Stimulated activated CD4-positive, alpha-beta T cell treated with anti-CD3 and anti-CD28 coated beads, Interleukin-1b, Interleukin-23, amount 100 ng/mL, for 48 hours (primary cell): ENCODE measurements at regions not wholly inside any gene's neighbourhood (a gene's known extent, or its start where the extent isn't known, plus 50 kb on each side); places are given as distances from the start of the nearest gene placed in this dataset.
"Not testable (repeated sequence)": the region's sequence is repeated elsewhere in the genome, so short reads cannot be mapped to it uniquely, and the experiment has no call there.

Source experiments
- DNase-seq: peaks from one replicate; pipeline ENCODE4 v3.0.0-alpha.2; 2020

DNA sequence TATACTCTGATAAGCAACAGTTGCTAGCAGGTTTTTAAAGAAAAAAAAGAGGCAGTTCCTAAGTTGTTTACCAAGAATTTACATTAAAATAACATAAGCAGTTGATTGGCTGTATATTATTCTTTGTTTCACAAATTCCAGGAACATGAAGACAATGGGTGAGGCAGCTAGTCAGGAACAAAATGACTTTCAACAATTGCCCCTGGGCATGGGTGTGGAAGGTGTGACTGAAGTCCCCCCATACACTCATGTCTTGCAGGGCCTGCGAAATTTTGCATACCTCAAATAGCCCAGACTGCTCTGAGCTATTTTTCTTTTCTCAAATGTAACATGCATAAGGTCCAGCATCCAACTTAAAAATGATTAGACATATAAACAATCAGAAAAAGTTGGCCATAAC is 267.2 kb upstream of the DIO3 start:
- DNase-seq = no peak

DNA sequence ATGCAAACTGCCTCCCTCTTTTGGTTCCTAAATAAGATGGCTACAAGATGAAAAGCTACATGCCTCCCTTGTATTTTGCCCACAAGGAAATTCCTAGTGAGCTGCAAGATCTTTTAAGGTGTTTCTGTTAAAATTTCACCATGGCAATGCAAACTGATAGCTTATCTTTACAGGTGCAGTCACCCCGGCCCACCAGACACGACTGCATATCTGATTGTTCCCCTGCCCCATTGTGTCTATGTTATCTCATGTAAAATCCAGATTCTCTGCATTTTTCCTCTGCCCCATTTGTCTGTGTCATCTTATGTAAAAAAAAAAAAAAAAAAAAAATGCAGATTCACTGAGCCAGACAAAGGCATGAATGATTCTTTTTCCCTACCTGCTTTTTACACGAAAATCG is 261.5 kb upstream of the DIO3 start:
- DNase-seq = not testable (repeated sequence)

DNA sequence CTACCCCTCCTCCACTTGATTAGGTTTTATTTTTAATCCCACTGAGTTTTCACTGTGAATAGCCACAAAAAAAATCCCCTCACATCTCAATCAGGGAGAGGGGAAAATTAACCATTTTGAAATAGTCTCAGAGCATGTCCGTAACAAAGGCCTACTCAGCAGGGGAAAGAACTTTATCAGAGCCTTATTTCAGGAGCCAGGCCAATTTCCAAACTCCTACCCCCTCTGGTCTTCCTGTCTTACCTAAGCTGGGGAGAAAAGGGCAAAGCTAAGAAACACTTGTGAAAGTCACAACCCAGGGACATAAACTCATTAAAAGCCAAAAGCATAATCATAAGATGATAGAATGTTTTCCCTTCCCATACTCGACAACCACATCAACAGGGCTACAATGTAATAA is 260.3 kb upstream of the DIO3 start:
- DNase-seq = no peak

DNA sequence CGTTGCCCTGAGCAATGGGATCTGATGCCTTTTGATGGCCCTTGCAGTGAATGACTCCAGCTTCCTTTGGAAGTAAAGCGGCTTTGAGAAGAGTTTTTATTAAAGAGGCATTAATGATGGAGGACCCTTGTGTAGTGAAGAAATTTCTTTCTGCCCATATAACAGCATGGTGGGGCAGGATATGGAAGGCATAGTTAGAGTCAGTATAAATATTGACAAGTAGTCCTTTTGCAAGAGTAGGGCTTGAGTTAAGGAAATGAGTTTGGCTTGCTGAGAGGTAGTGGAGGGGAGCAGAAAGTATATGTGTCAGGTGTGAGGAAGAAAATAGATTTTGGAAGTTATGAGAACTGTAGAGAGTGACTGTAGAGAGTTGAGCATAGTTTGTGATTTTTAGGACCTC is 254.1 kb upstream of the DIO3 start:
- DNase-seq = not testable (repeated sequence)

DNA sequence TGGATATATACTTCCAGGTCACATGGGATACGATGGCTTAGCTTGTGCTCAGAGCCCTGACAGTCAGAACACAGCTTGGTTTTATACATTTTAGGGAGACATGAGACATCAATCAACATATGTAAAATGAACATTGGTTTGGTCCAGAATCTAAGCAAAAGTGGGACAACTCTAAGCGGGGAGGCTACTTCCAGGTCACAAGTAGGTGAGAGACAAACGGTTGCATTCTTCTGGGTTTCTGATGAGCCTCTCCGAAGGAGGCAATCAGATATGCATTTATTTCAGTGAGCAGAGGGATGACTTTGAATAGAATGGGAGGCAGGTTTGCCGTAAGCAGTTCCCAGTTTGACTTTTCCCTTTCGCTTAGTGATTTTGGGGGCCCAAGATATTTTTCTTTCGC is 250.1 kb upstream of the DIO3 start:
- not testable (repeated sequence) for DNase-seq

DNA sequence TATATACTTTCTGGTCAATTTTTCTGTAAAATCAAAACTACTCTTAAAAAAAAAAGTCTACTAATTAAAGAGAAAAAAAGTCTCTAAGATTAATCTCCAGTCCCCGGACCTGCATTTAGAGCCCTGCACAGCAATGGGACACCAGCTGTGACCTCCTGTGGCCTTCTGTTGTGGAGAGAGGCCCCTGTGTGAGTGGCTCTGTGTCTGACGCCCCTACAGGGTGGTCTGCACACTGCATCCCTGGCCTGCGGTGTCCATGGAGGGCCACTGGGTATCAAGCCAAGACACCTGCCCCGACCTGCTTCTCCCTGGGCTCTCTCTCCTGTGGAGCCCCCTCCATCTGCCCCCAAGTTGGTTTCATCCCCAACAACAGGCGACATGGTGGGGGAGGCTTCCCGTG is 248.0 kb upstream of the DIO3 start:
- no peak for DNase-seq

DNA sequence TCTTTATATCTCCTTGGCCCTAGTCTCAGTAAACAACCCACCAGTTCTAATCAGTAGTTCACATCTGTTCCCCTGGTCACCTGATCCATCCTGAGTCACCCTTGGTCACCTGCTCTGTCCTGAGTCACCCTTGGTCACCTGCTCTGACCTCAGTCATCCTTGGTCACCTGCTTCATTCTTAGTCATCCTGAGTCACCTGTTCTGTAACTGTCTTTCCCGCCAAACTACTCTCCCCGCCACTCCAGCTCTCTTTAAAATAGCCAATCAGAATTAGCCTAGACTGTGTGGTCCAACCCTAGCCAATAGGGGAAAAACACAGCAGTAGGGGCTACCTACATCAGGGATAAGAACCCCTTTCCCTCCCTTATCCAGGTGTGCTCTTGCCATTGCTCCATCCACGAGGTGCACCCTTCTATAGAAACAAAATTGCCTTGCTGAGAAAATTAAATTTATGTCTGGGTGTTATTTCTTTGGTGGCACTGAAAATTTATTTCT is 245.4 kb upstream of the DIO3 start:
- DNase-seq = no peak

DNA sequence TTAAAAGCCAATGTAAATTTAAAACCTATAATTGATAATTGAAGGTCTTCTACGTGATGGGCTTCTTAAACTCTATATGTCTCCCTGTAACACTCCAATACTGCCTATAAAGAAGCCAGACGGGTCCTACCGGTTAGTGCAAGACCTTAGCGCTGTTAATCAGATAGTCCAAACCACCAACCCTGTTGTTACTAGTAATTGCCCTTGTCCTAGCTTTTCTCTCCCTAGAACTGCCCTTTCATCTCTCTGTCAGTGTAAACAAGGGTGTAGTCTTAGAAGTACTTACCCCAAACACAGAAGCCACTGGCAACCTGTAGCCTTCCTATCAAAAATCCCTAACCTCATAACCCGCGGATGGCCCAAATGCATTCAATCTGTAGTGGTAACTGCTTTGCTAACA is 243.0 kb upstream of the DIO3 start:
- no peak for DNase-seq

DNA sequence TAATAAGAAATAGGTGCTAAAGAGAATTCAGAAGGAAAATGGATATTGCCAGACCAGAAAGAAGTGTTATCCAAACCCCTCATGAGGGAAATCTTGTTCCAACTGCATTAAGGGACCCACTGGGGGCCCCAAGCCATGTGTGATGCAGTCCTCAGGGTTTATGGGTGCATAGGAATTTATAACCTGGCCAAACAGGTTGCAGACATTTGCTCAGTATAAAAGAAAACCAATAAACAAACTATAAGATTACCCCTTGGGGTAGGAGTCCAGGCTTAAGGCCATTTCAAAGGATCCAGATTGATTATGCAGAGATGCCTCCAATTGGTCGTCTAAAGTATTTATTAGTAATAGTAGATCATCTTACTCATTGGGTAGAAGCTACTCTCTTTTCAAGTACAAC is 240.9 kb upstream of the DIO3 start:
- DNase-seq = no peak

DNA sequence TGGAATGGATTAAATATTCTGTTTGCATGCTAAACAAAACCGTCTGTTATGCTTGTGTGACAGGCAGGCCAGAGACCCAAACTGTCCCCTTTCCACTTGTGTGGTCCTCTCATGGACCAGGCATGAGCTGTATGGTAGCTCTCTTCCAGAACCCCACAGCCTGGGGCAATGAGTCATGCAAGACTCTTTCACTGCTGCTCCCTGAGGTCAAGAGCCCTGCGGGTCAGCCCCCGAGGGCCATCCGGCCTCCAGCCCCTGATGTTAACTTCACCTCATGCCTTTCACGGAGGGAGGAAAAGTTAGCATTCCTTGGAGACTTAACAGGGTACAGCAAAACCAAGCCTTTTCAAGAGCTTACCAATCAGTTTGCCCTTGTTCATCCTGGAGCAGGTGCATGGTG is 239.1 kb upstream of the DIO3 start:
- no peak for DNase-seq

DNA sequence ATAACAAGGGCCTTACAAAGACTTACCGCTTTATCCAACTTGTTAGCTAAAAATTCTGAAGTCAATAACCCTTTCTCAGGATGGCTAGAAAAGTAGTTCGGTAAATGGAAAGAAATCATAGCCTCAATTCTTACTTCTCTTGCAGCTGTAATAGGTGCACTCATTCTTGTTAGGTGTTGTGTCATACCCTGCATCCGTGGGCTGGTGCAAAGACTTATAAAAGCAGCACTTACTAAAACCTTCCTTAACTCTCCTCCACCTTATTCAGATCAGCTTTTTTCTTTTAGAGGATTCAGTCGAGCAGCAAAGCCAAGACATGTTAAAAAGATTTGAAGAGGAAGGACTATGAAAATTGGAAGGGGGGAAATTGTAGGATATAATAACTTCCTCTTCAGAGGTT is 238.2 kb upstream of the DIO3 start:
- no peak for DNase-seq

DNA sequence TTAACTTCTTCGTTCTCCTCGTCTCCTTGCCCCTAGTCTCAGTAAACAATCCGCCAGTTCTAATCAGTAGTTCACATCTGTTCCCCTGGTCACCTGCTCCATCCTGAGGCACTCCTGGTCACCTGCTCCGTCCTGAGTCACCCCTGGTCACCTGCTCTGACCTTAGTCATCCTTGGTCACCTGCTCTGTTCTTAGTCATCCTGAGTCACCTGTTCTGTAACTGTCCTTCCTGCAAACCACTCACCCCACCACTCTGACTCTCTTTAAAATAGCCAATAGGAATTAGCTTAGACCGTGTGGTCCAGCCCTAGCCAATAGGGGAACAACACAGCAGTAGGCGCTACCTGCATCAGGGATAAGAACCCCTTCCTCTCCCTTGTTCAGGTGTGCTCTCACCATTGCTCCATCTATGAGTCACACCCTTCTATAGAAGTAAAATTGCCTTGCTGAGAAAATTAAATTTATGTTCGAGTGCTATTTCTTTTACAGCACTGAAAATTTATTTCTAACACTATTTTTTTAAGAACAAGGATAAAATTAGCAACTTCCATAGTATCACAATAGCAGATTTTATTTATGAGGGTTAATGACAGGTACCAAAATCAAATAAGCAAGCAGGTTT is 237.6 kb upstream of the DIO3 start:
- DNase-seq = not testable (repeated sequence)

DNA sequence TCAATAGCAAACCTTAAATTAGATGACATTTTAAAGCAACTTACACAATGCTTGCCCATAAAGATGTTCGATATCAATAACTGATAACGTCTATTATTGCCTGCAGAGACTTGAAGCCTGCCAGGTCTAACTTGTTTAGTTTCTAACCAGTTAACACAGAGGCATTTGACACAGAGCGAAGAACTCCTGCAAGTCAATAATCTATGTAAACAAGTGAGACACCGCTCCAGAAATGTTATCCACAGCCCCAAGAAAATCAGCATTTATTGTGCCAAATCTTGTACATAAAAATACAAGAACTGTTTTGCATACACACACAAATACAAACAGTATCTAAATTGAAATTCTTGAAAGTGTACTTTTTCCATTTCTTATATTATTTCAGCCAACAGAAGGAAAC is 236.0 kb upstream of the DIO3 start:
- no peak for DNase-seq

DNA sequence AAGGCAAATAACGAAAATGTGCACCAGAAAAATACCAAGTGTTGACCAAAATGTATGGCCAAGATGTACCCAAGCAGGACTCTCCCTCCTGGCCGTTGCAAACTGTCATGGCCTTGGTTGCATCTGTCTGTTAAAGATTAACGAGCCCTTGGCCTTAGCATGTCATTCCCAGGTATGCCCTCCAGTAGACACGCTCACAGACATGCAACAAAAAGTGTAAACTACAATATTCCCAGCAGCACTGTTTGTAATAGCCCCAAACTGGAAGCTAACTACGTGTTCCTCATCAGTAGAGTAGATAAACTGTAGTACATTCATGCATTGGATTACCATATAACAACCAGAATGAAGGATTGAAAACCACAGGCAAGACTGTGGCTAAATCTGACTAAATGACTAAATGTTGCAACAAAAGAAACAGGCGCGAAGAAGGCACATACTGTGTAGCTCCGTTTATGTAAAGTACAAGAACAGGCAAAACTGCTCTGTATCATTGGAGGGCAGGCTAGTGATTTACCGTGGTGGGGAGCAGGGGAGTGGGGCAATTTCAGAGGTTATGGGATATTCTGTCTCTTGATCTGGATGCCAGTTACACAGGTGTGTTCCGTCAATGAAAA is 232.8 kb upstream of the DIO3 start:
- DNase-seq = no peak

DNA sequence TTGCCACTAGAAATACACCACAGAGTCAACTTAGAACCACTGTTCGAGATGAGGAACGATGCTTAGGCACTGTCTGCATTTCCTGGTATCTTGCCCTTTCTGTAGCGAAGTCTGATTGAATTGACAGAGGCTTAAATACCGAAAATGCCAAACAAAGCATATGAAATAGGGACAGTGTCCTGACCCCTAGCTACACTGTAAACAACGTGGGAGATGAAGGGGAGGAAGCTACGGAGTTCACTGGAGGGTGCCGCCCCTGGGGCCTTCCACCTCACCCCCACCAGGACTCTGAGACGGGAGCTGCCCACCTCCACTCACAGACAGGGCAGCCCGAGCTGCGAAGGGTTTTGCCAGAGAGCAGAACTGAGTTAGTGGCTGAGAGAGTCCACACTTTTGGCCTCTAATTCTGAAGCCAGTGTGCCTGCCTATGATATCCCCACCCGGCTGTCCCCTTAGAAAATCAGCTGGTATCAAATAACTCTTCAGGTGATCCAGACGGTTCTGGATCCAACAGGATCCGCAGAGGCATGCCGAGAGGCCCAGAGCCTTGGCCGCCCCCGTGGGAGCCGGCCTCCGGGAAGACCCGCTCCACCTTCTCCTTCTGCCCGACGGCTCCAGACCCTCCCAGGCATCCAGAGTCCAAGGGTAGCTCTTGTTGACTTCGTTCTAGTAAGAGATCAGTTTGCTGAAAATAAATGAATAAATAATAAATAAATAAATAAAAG is 230.7 kb upstream of the DIO3 start:
- DNase-seq = no peak

DNA sequence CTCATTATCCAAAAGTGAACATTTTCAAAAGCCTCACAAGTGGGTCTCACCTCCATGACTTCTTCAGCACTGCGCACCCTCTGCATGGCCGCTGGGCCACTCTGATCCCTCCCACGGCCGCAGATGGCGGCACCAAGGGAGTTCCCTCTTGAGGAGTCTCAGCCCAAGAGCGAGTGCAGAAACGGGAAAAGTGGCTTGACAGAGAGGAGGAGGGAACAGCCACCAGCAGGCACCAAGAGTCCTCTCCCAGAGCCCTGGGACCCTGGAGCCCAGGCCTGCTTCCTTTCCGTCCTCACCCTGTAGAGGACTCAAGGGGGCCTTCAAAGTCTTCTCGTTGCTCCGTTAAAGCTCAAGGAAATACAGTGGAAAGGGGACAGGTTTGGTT is 230.2 kb upstream of the DIO3 start:
- no peak for DNase-seq

DNA sequence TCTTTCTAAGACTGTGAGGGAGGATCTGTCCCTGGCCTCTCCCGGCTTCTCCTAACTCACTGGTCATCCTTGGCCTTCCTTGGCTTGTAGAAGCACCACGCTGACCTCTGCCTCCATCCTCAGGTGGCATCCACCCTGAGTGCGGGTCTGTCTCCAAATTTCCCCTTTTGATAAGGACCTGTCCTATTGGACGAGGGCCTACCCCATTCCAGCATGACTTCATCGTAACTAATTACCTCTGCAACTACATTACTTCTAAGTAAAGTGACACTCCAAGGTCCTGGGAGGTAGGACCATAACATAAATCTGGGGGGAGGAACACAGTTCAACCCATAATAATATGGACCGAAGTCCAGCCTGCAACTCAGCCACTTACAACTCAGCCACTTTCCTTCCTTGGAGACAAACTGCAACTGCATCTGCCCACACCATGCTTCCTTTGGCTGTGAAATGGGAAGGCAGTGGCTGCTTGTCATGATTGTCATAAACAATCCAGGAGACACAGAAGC is 229.6 kb upstream of the DIO3 start:
- DNase-seq = no peak

DNA sequence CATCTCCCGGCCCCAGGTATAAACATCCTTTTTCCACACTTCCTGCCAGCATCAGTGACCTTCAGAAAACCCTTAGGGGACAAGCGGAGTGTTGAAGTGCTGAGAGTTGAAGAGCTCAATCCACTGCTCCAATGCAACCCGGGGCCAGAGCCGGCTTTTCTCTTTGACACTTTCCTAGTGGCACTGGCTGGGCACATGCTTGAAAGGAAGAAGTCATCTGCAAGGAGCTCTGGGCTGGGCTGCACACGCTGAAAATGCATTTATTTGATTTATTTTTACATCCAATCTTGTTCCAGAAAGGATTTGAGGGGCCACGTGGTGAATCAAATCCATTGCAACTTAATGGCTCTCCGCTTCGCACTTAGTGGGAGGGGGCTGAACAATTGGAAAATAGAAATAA is 229.0 kb upstream of the DIO3 start:
- DNase-seq = no peak

DNA sequence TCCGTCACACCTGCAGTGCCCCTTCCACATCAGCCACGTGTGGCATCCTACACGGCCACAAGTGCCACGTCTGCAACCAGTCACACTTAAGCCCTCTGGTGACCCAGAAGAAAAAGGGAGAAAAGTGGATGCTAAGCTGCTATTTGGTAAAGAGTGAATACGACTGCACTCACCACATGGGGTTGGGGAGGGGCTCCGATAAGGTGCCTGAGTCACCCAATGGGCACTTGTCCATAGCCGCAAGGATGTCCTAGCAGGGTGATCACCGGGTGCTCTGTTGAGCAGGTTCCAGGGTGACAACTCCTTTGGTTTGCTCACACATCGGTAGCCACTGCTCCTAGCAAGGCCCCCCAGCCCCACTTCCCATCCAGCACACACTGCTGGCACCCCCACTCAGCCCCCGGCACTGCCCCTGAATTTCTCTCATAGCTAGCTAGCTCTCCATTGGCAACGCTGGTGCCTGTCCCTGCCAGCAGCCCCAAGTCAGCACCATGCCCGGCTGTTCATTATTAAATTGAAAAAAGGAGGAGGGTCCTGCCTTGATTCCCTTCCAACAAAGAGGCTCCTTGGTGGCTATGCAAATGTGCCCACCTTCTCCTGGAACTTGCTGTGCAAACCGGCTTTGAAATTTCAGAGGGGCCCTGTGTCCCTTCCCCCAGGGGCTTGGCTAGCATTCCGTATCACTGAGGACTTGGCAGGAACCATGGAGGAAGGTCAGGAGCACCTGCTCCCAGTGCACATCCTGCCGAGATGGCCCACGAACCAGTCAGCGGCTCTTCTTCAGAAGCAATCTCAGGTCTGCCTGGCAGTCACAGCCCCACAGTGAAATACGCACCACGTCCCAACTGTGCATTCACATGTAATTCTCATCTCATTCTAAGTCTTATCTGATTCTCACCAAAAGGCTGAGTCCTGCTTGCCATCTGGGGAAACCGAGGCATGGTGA is 227.7 kb upstream of the DIO3 start:
- DNase-seq = no peak

DNA sequence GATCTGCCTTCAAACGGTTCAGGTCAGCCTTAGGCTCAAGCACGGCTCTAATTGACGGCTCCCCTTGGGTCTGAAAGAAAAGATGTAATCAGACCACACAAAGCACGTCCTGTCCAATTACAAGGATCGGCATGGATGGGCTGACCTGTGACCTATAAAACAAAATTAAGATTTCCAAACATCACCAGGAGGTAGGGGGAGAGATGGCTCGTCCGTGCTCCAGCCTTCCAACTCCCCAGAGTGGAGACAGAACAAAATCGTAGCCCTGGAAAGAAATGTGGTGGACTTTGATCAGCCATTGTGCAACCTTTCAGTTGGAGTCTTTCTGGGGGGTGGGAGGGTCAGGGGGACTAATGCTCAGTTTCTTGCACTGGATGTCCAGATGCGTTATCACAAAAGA is 226.6 kb upstream of the DIO3 start:
- no peak for DNase-seq

DNA sequence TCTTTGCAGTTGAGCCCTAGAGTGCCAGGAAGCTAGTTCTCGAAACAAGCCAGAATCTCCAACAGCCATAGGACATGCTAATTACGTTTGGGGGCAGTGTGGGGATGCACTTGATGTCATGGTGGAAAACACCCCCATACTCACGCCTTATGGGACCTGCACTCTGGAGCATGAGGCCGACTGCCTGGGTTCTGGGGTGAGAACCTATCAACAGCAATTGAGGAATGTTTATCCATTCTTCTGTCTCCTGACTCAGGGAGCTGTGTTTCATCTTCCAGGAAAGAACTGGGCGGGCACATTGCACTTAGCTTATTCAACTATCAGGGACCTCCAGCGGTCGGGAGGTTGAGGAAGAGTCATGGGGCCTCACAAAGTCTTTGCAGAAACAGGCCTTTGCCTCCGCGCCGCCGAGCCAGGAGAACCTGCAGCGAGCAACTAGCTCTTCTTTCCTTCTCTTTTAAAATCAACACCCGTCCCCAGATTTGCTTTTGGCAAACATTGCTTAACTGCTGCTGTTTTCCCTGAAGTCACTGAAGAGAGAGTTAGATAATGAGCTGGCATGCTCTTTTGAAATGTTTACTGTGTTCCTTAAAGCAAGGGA is 226.1 kb upstream of the DIO3 start:
- no peak for DNase-seq

DNA sequence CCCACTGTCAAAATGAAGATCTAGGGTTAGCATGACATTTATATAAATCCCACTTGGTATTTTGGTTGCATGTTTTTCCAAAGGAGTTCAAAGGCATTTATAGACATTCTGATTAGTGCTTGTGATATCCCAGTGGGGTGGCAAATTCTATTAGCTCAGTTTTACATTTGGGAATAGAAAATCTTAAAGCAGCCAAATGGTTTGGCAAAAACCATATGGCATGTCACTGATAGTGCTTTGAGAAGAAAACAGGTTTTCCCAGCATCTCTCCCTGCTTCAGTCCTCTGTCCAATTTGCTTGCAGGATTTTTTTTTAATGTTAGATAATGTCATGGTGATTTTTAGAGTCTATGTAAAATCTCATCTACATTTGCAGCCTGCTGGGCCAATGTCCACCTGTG is 225.1 kb upstream of the DIO3 start:
- no peak for DNase-seq

DNA sequence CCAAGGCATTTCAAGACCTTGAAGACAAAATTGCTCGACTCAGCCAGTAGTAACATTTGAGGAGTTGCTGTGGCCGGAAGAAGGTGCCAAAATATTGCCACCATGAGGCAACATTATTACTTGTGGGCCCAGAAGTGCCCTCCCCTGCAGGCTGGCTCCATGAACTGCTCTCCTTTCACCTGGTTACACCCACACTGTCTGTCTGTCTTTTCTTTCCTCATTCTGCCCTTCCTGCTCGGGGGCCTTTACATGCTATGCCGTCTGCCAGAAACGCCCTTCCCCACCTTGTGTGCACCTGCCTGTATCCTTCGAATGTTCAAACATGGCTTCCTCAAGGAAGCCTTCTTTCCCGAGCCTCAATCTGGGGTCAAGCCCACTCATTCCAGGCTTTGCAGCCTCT is 224.2 kb upstream of the DIO3 start:
- DNase-seq = no peak
